ENCODE measurements at regions not wholly inside any gene's neighbourhood (a gene's known extent, or its start where the extent isn't known, plus 50 kb on each side); places are given as distances from the start of the nearest gene placed in this dataset.

- Mint-ChIP-seq H3K4me3 (no peak overlapping the region), H3K4me1 (no peaks in the 10 kb centered on the region), H3K9me3 (no peaks in the 10 kb centered on the region), H3K36me3 (ENCODE audit: low read depth) (no peaks in the 10 kb centered on the region), H3K27me3 (peaks cover 2% of the 10 kb centered on the region), H3K27ac (no peak overlapping the region)
- POLR2A ChIA-PET = no interaction called here
- DNase-seq = no peak
- CTCF ChIA-PET = no interaction called here
Observed at GRCh38 chr10:131655101-131655849, 245.5 kb upstream of the PPP2R2D start.

GRCh38 chr10:131656009-131656408 lies 244.8 kb upstream of the PPP2R2D start:
- ChIA-PET CTCF (no interaction called here), POLR2A (no interaction called here)
- Mint-ChIP-seq H3K36me3 (ENCODE audit: low read depth) (no peaks in the 10 kb centered on the region), H3K9me3 (no peaks in the 10 kb centered on the region), H3K27ac (no peak overlapping the region), H3K4me1 (no peaks in the 10 kb centered on the region), H3K27me3 (peaks cover 2% of the 10 kb centered on the region), H3K4me3 (no peak overlapping the region)
- DNase-seq = no peak

GRCh38 chr10:131656431-131656841 lies 244.4 kb upstream of the PPP2R2D start:
- Mint-ChIP-seq H3K36me3 (ENCODE audit: low read depth) (no peaks in the 10 kb centered on the region), H3K27me3 (peaks cover 2% of the 10 kb centered on the region), H3K4me3 (no peak overlapping the region), H3K9me3 (no peaks in the 10 kb centered on the region), H3K4me1 (no peaks in the 10 kb centered on the region), H3K27ac (no peak overlapping the region)
- CTCF ChIA-PET = no interaction called here
- POLR2A ChIA-PET = no interaction called here
- DNase-seq = no peak

- no peaks in the 10 kb centered on the region for H3K4me1 Mint-ChIP-seq
- no peak overlapping the region for H3K4me3 Mint-ChIP-seq
- CTCF ChIA-PET = no interaction called here
- no peak for DNase-seq
- H3K27ac Mint-ChIP-seq = no peak overlapping the region
- H3K9me3 Mint-ChIP-seq = no peaks in the 10 kb centered on the region
- POLR2A ChIA-PET = no interaction called here
- no peaks in the 10 kb centered on the region for H3K36me3 Mint-ChIP-seq (ENCODE audit: low read depth)
- H3K27me3 Mint-ChIP-seq = no peaks in the 10 kb centered on the region
Observed at GRCh38 chr10:131657318-131657984, 243.4 kb upstream of the PPP2R2D start.

- H3K4me1 Mint-ChIP-seq = no peaks in the 10 kb centered on the region
- no peaks in the 10 kb centered on the region for H3K27me3 Mint-ChIP-seq
- H3K36me3 Mint-ChIP-seq (ENCODE audit: low read depth) = no peaks in the 10 kb centered on the region
- ChIA-PET POLR2A (no interaction called here), CTCF (no interaction called here)
- no peaks in the 10 kb centered on the region for H3K9me3 Mint-ChIP-seq
- no peak overlapping the region for H3K4me3 Mint-ChIP-seq
- no peak for DNase-seq
- H3K27ac Mint-ChIP-seq = no peak overlapping the region
Observed at GRCh38 chr10:131657985-131658330, 242.8 kb upstream of the PPP2R2D start.

- no peaks in the 10 kb centered on the region for H3K4me1 Mint-ChIP-seq
- CTCF ChIA-PET = no interaction called here
- H3K36me3 Mint-ChIP-seq (ENCODE audit: low read depth) = no peaks in the 10 kb centered on the region
- H3K27ac Mint-ChIP-seq = no peak overlapping the region
- no peaks in the 10 kb centered on the region for H3K27me3 Mint-ChIP-seq
- peaks cover 3% of the 10 kb centered on the region for H3K9me3 Mint-ChIP-seq
- H3K4me3 Mint-ChIP-seq = no peak overlapping the region
- DNase-seq = no peak
- POLR2A ChIA-PET = no interaction called here
Observed at GRCh38 chr10:131658476-131659110, 242.2 kb upstream of the PPP2R2D start.

GRCh38 chr10:131660427-131660826 lies 240.4 kb upstream of the PPP2R2D start:
- Mint-ChIP-seq H3K4me1 (no peaks in the 10 kb centered on the region), H3K27me3 (no peaks in the 10 kb centered on the region), H3K4me3 (no peak overlapping the region), H3K9me3 (peaks cover 3% of the 10 kb centered on the region), H3K27ac (no peak overlapping the region), H3K36me3 (ENCODE audit: low read depth) (no peaks in the 10 kb centered on the region)
- CTCF ChIA-PET = no interaction called here
- no peak for DNase-seq
- POLR2A ChIA-PET = no interaction called here

- Mint-ChIP-seq H3K36me3 (ENCODE audit: low read depth) (no peaks in the 10 kb centered on the region), H3K9me3 (peaks cover 3% of the 10 kb centered on the region), H3K27ac (no peak overlapping the region), H3K27me3 (no peaks in the 10 kb centered on the region), H3K4me1 (no peaks in the 10 kb centered on the region), H3K4me3 (no peak overlapping the region)
- POLR2A ChIA-PET = no interaction called here
- DNase-seq = no peak
- CTCF ChIA-PET = no interaction called here
Observed at GRCh38 chr10:131662851-131663250, 238.0 kb upstream of the PPP2R2D start.

- H3K4me1 Mint-ChIP-seq = no peaks in the 10 kb centered on the region
- H3K27ac Mint-ChIP-seq = no peak overlapping the region
- CTCF ChIA-PET = no interaction called here
- DNase-seq = no peak
- no peaks in the 10 kb centered on the region for H3K27me3 Mint-ChIP-seq
- H3K9me3 Mint-ChIP-seq = peaks cover 3% of the 10 kb centered on the region
- H3K4me3 Mint-ChIP-seq = no peak overlapping the region
- POLR2A ChIA-PET = no interaction called here
- no peaks in the 10 kb centered on the region for H3K36me3 Mint-ChIP-seq (ENCODE audit: low read depth)
Observed at GRCh38 chr10:131663351-131663750, 237.5 kb upstream of the PPP2R2D start.

GRCh38 chr10:131666091-131666490 lies 234.7 kb upstream of the PPP2R2D start:
- ChIA-PET CTCF (no interaction called here), POLR2A (no interaction called here)
- no peaks in the 10 kb centered on the region for H3K4me1 Mint-ChIP-seq
- H3K36me3 Mint-ChIP-seq (ENCODE audit: low read depth) = no peaks in the 10 kb centered on the region
- no peak overlapping the region for H3K27ac Mint-ChIP-seq
- no peaks in the 10 kb centered on the region for H3K27me3 Mint-ChIP-seq
- peaks cover 6% of the 10 kb centered on the region for H3K9me3 Mint-ChIP-seq
- no peak overlapping the region for H3K4me3 Mint-ChIP-seq
- no peak for DNase-seq

- no peak for DNase-seq
- ChIA-PET POLR2A (no interaction called here), CTCF (no interaction called here)
- no peaks in the 10 kb centered on the region for H3K4me1 Mint-ChIP-seq
- H3K36me3 Mint-ChIP-seq (ENCODE audit: low read depth) = no peaks in the 10 kb centered on the region
- no peaks in the 10 kb centered on the region for H3K27me3 Mint-ChIP-seq
- no peak overlapping the region for H3K4me3 Mint-ChIP-seq
- H3K27ac Mint-ChIP-seq = no peak overlapping the region
- peaks cover 6% of the 10 kb centered on the region for H3K9me3 Mint-ChIP-seq
Observed at GRCh38 chr10:131667047-131667446, 233.8 kb upstream of the PPP2R2D start.

GRCh38 chr10:131667561-131667960 lies 233.2 kb upstream of the PPP2R2D start:
- no peaks in the 10 kb centered on the region for H3K36me3 Mint-ChIP-seq (ENCODE audit: low read depth)
- no peak overlapping the region for H3K27ac Mint-ChIP-seq
- H3K4me3 Mint-ChIP-seq = no peak overlapping the region
- POLR2A ChIA-PET = no interaction called here
- no peak for DNase-seq
- CTCF ChIA-PET = no interaction called here
- no peaks in the 10 kb centered on the region for H3K27me3 Mint-ChIP-seq
- H3K9me3 Mint-ChIP-seq = peaks cover 8% of the 10 kb centered on the region
- no peaks in the 10 kb centered on the region for H3K4me1 Mint-ChIP-seq

GRCh38 chr10:131668903-131669302 lies 231.9 kb upstream of the PPP2R2D start:
- POLR2A ChIA-PET = no interaction called here
- CTCF ChIA-PET = no interaction called here
- no peaks in the 10 kb centered on the region for H3K4me1 Mint-ChIP-seq
- no peak for DNase-seq
- no peaks in the 10 kb centered on the region for H3K27me3 Mint-ChIP-seq
- no peaks in the 10 kb centered on the region for H3K36me3 Mint-ChIP-seq (ENCODE audit: low read depth)
- H3K4me3 Mint-ChIP-seq = no peak overlapping the region
- no peak overlapping the region for H3K27ac Mint-ChIP-seq
- H3K9me3 Mint-ChIP-seq = peaks cover 5% of the 10 kb centered on the region

GRCh38 chr10:131669838-131670237 lies 231.0 kb upstream of the PPP2R2D start:
- Mint-ChIP-seq H3K27ac (no peak overlapping the region), H3K4me1 (no peaks in the 10 kb centered on the region), H3K9me3 (peaks cover 5% of the 10 kb centered on the region), H3K27me3 (no peaks in the 10 kb centered on the region), H3K4me3 (no peak overlapping the region), H3K36me3 (ENCODE audit: low read depth) (no peaks in the 10 kb centered on the region)
- no peak for DNase-seq
- CTCF ChIA-PET = no interaction called here
- POLR2A ChIA-PET = no interaction called here
